HEK293T (cell line): ENCODE measurements at regions not wholly inside any gene's neighbourhood (a gene's known extent, or its start where the extent isn't known, plus 50 kb on each side); places are given as distances from the start of the nearest gene placed in this dataset.

Source experiments
- ARNT ChIP-seq: fragments of 450-650 bp; IDR thresholded peaks from 2 replicates; pipeline ENCODE4 v1.6.1; 2017; ENCODE audit warnings: mild to moderate bottlenecking
- ELF4 ChIP-seq: fragments of 450-650 bp; IDR thresholded peaks from 2 replicates; pipeline ENCODE4 v1.6.1; 2017; ENCODE audit warnings: antibody characterized with exemption

DNA sequence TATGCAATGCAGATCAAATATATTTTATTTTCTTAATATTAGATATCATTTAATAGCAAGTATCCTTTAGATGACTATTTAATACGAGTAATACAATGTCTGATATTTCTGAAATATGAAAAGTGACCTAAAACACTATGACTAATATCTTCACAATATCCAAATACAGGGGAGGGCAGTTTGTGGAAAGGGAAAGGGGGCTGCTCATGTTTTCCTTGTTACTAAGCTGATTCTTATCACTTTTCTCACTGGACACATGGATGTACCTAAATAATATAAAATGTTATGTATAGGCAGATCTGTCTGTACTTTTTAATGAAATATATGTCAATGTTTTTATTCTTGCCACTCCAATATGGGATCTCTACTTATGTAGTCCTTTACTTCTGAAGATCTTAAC is 1879.1 kb upstream of the ACO1 start:
- TF ChIP-seq ELF4 (no peak), ARNT (no peak)
